H9 (cell line): ENCODE measurements at regions not wholly inside any gene's neighbourhood (a gene's known extent, or its start where the extent isn't known, plus 50 kb on each side); places are given as distances from the start of the nearest gene placed in this dataset.

Source experiments
- DNase-seq: peaks from one replicate; pipeline ENCODE4 v3.0.0-alpha.2; 2017
- H2AFZ ChIP-seq: one replicate; pipeline ENCODE4 v1.6.1; 2013; ENCODE audit warnings: mild to moderate bottlenecking, low read length, control low read depth, moderate library complexity
- H2AK5ac ChIP-seq: 2 replicates; pipeline ENCODE4 v1.6.1; 2013; ENCODE audit warnings: low read length, control low read depth, mixed read lengths; ENCODE audit not compliant: insufficient read length
- H2BK120ac ChIP-seq: one replicate; pipeline ENCODE4 v1.6.1; 2013; ENCODE audit warnings: low read depth, mild to moderate bottlenecking, low read length, control low read depth, inconsistent platforms; ENCODE audit not compliant: poor library complexity, severe bottlenecking
- H2BK12ac ChIP-seq: 2 replicates; pipeline ENCODE4 v1.6.1; 2013; ENCODE audit warnings: low read length, control low read depth, mixed read lengths, low read depth; ENCODE audit not compliant: insufficient read length
- H2BK15ac ChIP-seq: 2 replicates; pipeline ENCODE4 v1.6.1; 2013; ENCODE audit warnings: low read depth, low read length, control low read depth
- H2BK20ac ChIP-seq: one replicate; pipeline ENCODE4 v1.6.1; 2013; ENCODE audit warnings: low read depth, mild to moderate bottlenecking, low read length, control low read depth, inconsistent platforms; ENCODE audit not compliant: poor library complexity, severe bottlenecking
- H2BK5ac ChIP-seq: 2 replicates; pipeline ENCODE4 v1.6.1; 2013; ENCODE audit warnings: low read length, control low read depth, mixed read lengths; ENCODE audit not compliant: insufficient read length
- H3K14ac ChIP-seq: 2 replicates; pipeline ENCODE4 v1.6.1; 2013; ENCODE audit warnings: low read length, control low read depth; ENCODE audit not compliant: insufficient read depth
- H3K18ac ChIP-seq: 2 replicates; pipeline ENCODE4 v1.6.1; 2013; ENCODE audit warnings: low read depth, mild to moderate bottlenecking, mixed read lengths, low read length, control low read depth; ENCODE audit not compliant: insufficient read length
- H3K23ac ChIP-seq: 2 replicates; pipeline ENCODE4 v1.6.1; 2013; ENCODE audit warnings: low read length, control low read depth, mixed read lengths, low read depth; ENCODE audit not compliant: insufficient read length
- H3K23me2 ChIP-seq: 2 replicates; pipeline ENCODE4 v1.6.1; 2013; ENCODE audit warnings: low read depth, mild to moderate bottlenecking, mixed read lengths, low read length, control low read depth; ENCODE audit not compliant: insufficient read length, poor library complexity, severe bottlenecking
- H3K27ac ChIP-seq: 2 replicates; pipeline ENCODE4 v1.5.1; 2013; ENCODE audit warnings: low read length, control low read depth, mixed read lengths, low read depth; ENCODE audit not compliant: insufficient read length
- H3K27me3 ChIP-seq: 2 replicates; pipeline ENCODE4 v1.6.1; 2013; ENCODE audit warnings: low read length, control low read depth, inconsistent platforms; ENCODE audit not compliant: insufficient read depth
- H3K4ac ChIP-seq: 2 replicates; pipeline ENCODE4 v1.6.1; 2013; ENCODE audit warnings: low read depth, mild to moderate bottlenecking, control low read depth, inconsistent platforms, low read length, moderate library complexity
- H3K4me1 ChIP-seq: 2 replicates; pipeline ENCODE4 v1.6.1; 2013; ENCODE audit warnings: low read length, control low read depth, inconsistent platforms; ENCODE audit not compliant: insufficient read depth
- H3K4me2 ChIP-seq: 2 replicates; pipeline ENCODE4 v1.6.1; 2013; ENCODE audit warnings: low read length, control low read depth, mixed read lengths; ENCODE audit not compliant: insufficient read length, insufficient read depth
- H3K56ac ChIP-seq: 2 replicates; pipeline ENCODE4 v1.6.1; 2013; ENCODE audit warnings: low read depth, mild to moderate bottlenecking, mixed read lengths, low read length, control low read depth; ENCODE audit not compliant: insufficient read length
- H3K79me1 ChIP-seq: 2 replicates; pipeline ENCODE4 v1.6.1; 2013; ENCODE audit warnings: low read depth, mild to moderate bottlenecking, moderate library complexity, low read length, control low read depth, inconsistent platforms; ENCODE audit not compliant: insufficient read depth, poor library complexity, severe bottlenecking
- H3K79me2 ChIP-seq: 2 replicates; pipeline ENCODE4 v1.6.1; 2013; ENCODE audit warnings: low read length, control low read depth, inconsistent platforms; ENCODE audit not compliant: insufficient read depth
- H3K9ac ChIP-seq: 2 replicates; pipeline ENCODE4 v1.6.1; 2013; ENCODE audit warnings: low read length, control low read depth, mixed read lengths; ENCODE audit not compliant: insufficient read length; ENCODE audit errors: extremely low read depth
- H3K9me3 ChIP-seq: one replicate; pipeline ENCODE4 v1.6.1; 2013; ENCODE audit warnings: low read depth, low read length, inconsistent platforms; ENCODE audit not compliant: control insufficient read depth
- H3T11ph ChIP-seq: one replicate; pipeline ENCODE4 v1.6.1; 2013; ENCODE audit warnings: mild to moderate bottlenecking, low read length, control low read depth, inconsistent platforms
- H4K20me1 ChIP-seq: one replicate; pipeline ENCODE4 v1.6.1; 2013; ENCODE audit not compliant: control insufficient read depth, insufficient read length, insufficient read depth
- H4K5ac ChIP-seq: 2 replicates; pipeline ENCODE4 v1.6.1; 2013; ENCODE audit warnings: low read depth, mild to moderate bottlenecking, mixed read lengths, low read length, control low read depth; ENCODE audit not compliant: insufficient read length
- H4K8ac ChIP-seq: replicated peaks from 2 replicates; pipeline ENCODE4 v1.6.1; 2013; ENCODE audit warnings: low read length, control low read depth, mixed read lengths, low read depth; ENCODE audit not compliant: insufficient read length
- H4K91ac ChIP-seq: 2 replicates; pipeline ENCODE4 v1.6.1; 2013; ENCODE audit warnings: low read depth, mild to moderate bottlenecking, moderate library complexity, mixed read lengths, low read length, control low read depth; ENCODE audit not compliant: insufficient read length
- H3K27ac Mint-ChIP-seq, 3 experiments: 2 replicates in 2 of 3; 3 replicates in 1 of 3; pipeline ENCODE4 v1.8.0; 2020 to 2021; ENCODE audit warnings: mixed read lengths in 3 of 3, mild to moderate bottlenecking in 1 of 3, moderate library complexity in 1 of 3
- H3K27me3 Mint-ChIP-seq: 2 replicates; pipeline ENCODE4 v1.8.0; 2021; ENCODE audit warnings: low read depth, mild to moderate bottlenecking, moderate library complexity, mixed read lengths
- H3K36me3 Mint-ChIP-seq, 3 experiments: 2 replicates in 2 of 3; 3 replicates in 1 of 3; pipeline ENCODE4 v1.8.0; 2020 to 2021; ENCODE audit warnings: low read depth in 3 of 3, mixed read lengths in 3 of 3; ENCODE audit not compliant: insufficient read depth in 1 of 3
- H3K4me1 Mint-ChIP-seq, 2 experiments: 2 replicates each; pipeline ENCODE4 v1.8.0; 2020; ENCODE audit warnings: mixed read lengths in 2 of 2
- H3K4me3 Mint-ChIP-seq, 2 experiments: 2 replicates in 1 of 2; 3 replicates in 1 of 2; pipeline ENCODE4 v1.8.0; 2020 to 2021; ENCODE audit warnings: mild to moderate bottlenecking in 2 of 2, mixed read lengths in 2 of 2, moderate library complexity in 1 of 2
- H3K9me3 Mint-ChIP-seq, 2 experiments: 2 replicates in 1 of 2; 3 replicates in 1 of 2; pipeline ENCODE4 v1.8.0; 2020; ENCODE audit warnings: mild to moderate bottlenecking in 2 of 2, mixed read lengths in 2 of 2, moderate library complexity in 1 of 2
- WGBS: extraction: QIAGEN DNeasy Blood & Tissue Kit; methylation state at CpG from one replicate; pipeline ENCODE4 v1.1.7; 2013; ENCODE audit warnings: missing lambda C conversion rate, low lambda C conversion rate, mixed read lengths; ENCODE audit not compliant: insufficient read length; ENCODE audit errors: extremely low coverage; 5-methylcytosine and 5-hydroxymethylcytosine counted together
- TF ChIP-seq, protein P1 (sequence below): fragments of 200-600 bp; sonication (generic); conservative IDR thresholded peaks from 3 replicates; pipeline ENCODE4 v1.8.0; 2021; ENCODE audit warnings: antibody characterized with exemption, mild to moderate bottlenecking

DNA sequence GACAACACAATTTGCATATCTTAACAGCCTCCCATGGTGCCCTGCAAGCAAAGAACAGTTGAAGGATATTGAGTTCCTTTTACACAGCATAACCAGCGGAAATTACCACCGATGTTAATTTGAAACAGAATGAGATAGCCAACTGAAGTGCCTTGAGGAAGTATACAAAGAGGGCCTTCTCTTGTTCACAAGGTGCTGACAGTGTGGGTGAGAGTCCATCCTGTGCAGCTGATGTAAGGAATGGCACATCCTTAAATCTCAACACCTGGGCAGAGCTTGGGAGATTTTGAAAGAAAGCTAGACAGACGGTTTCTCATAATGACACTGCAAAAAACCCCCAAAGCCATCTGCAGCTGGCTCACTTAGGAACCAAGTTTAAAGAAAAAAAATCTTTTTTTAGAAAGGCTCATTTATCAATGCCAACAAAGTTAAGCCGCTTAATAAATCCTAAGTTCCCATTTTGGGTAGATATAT is 818.6 kb downstream of the KCNJ2 start:
- Histone ChIP-seq H2BK120ac (no peak overlapping the region), H4K91ac (no peak overlapping the region), H2AFZ (no peak overlapping the region), H2BK20ac (no peak overlapping the region), H3K14ac (no peak overlapping the region), H2BK12ac (no peak overlapping the region), H4K5ac (no peak overlapping the region), H3K18ac (no peak overlapping the region), H3K4ac (no peak overlapping the region), H3K56ac (no peak overlapping the region), H4K8ac (no peak overlapping the region), H3K23me2 (no peaks in the 10 kb centered on the region), H3K23ac (no peak overlapping the region), H3K79me1 (no peaks in the 10 kb centered on the region), H3K4me1 (peaks cover 10% of the 10 kb centered on the region; the same call in 1 of the 2 replicates), H3K27ac (peak overlapping the region; percentile 73), H3K4me2 (no peak overlapping the region), H3K9ac (no peak overlapping the region), H3K79me2 (no peaks in the 10 kb centered on the region), H3T11ph (no peak overlapping the region), H2BK15ac (no peak overlapping the region), H3K9me3 (peaks cover 15% of the 10 kb centered on the region), H3K27me3 (no peaks in the 10 kb centered on the region), H4K20me1 (no peaks in the 10 kb centered on the region), H2AK5ac (no peak overlapping the region), H2BK5ac (no peak overlapping the region)
- no CpG with 5 or more reads among the region's 4 CpGs for WGBS
- TF ChIP-seq, protein P1, sequence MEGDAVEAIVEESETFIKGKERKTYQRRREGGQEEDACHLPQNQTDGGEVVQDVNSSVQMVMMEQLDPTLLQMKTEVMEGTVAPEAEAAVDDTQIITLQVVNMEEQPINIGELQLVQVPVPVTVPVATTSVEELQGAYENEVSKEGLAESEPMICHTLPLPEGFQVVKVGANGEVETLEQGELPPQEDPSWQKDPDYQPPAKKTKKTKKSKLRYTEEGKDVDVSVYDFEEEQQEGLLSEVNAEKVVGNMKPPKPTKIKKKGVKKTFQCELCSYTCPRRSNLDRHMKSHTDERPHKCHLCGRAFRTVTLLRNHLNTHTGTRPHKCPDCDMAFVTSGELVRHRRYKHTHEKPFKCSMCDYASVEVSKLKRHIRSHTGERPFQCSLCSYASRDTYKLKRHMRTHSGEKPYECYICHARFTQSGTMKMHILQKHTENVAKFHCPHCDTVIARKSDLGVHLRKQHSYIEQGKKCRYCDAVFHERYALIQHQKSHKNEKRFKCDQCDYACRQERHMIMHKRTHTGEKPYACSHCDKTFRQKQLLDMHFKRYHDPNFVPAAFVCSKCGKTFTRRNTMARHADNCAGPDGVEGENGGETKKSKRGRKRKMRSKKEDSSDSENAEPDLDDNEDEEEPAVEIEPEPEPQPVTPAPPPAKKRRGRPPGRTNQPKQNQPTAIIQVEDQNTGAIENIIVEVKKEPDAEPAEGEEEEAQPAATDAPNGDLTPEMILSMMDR = no peak
- Mint-ChIP-seq H3K9me3 (peaks cover 42 to 48% of the 10 kb centered on the region in 2 experiments), H3K27ac (peak overlapping the region; percentile 65 to 96 (median 88); a peak in 5 of 7 replicates), H3K27me3 (peaks cover 35% of the 10 kb centered on the region), H3K4me3 (no peak overlapping the region; a peak in 1 of 5 replicates), H3K4me1 (peaks cover 27 to 33% of the 10 kb centered on the region in 2 experiments), H3K36me3 (peaks cover 31 to 45% (median 44%) of the 10 kb centered on the region in 3 experiments)
- peak; percentile 71 for DNase-seq
